H1 (cell line): ENCODE measurements at regions not wholly inside any gene's neighbourhood (a gene's known extent, or its start where the extent isn't known, plus 50 kb on each side); places are given as distances from the start of the nearest gene placed in this dataset.

Experiments used
- CTCF ChIA-PET: fragments of 300-600 bp; sonication (Branson Sonifier 250); formaldehyde crosslinking; loops from one replicate; lab custom pipeline; 2021; ENCODE audit not compliant: partially characterized antibody; lab: Charles Lee
- POLR2A ChIA-PET: fragments of 300-600 bp; sonication (Branson Sonifier 250); formaldehyde crosslinking; loops from one replicate; lab custom pipeline; 2021; ENCODE audit warnings: inconsistent platforms; ENCODE audit not compliant: partially characterized antibody; lab: Charles Lee
- DNase-seq, 2 experiments: peaks; one replicate each; pipeline versions ENCODE4 v3.0.0 to v3.0.0-alpha.2; 2010 to 2022; ENCODE audit warnings: low spot score in 2 of 2, low read depth in 1 of 2, mixed read lengths in 1 of 2
- FAIRE-seq: peaks from 2 replicates; lab custom pipeline; 2011; peaks lifted over from hg19 to GRCh38; lab: Jason Lieb, UNC
- H2AFZ ChIP-seq: 2 replicates; pipeline ENCODE4 v1.8.1; 2012; ENCODE audit warnings: low read length, inconsistent platforms
- H2AK5ac ChIP-seq: 2 replicates; pipeline ENCODE4 v1.6.1; 2013; ENCODE audit warnings: low read depth, low read length
- H2BK120ac ChIP-seq: replicated peaks from 2 replicates; pipeline ENCODE3; 2013; ENCODE audit warnings: low read depth, low read length, inconsistent platforms
- H2BK12ac ChIP-seq: 2 replicates; pipeline ENCODE4 v1.6.1; 2013; ENCODE audit warnings: low read depth, low read length
- H2BK15ac ChIP-seq: 2 replicates; pipeline ENCODE4 v1.6.1; 2013; ENCODE audit warnings: low read length
- H2BK20ac ChIP-seq: 2 replicates; pipeline ENCODE4 v1.6.1; 2013; ENCODE audit warnings: low read length
- H2BK5ac ChIP-seq: 2 replicates; pipeline ENCODE4 v1.6.1; 2013; ENCODE audit warnings: low read depth, low read length
- H3K14ac ChIP-seq: 2 replicates; pipeline ENCODE4 v1.6.1; 2013; ENCODE audit warnings: inconsistent platforms; ENCODE audit not compliant: insufficient read length
- H3K18ac ChIP-seq: 2 replicates; pipeline ENCODE4 v1.6.1; 2013; ENCODE audit warnings: low read length; ENCODE audit errors: extremely low read depth
- H3K23ac ChIP-seq: 2 replicates; pipeline ENCODE4 v1.6.1; 2013; ENCODE audit warnings: inconsistent platforms; ENCODE audit not compliant: insufficient read length
- H3K23me2 ChIP-seq: 2 replicates; pipeline ENCODE4 v1.6.1; 2013; ENCODE audit warnings: low read depth, low read length
- H3K27ac ChIP-seq: 2 replicates; pipeline ENCODE4 v1.6.1; 2011; ENCODE audit warnings: low read depth, low read length, inconsistent platforms
- H3K27me3 ChIP-seq, 4 experiments: replicated peaks in 1 of 4; 1 replicate in 1 of 4; 2 replicates in 3 of 4; pipeline versions ENCODE4 v1.6.1 to v1.8.1; 2011 to 2013; ENCODE audit warnings: low read length in 3 of 4, mild to moderate bottlenecking in 3 of 4, inconsistent platforms in 2 of 4, mixed read lengths in 2 of 4, moderate library complexity in 1 of 4; ENCODE audit not compliant: control insufficient read depth in 3 of 4, insufficient read depth in 3 of 4; ENCODE audit errors: extremely low read depth in 1 of 4
- H3K36me3 ChIP-seq, 4 experiments: 2 replicates each; pipeline versions ENCODE4 v1.6.1 to v1.8.1; 2011 to 2013; ENCODE audit warnings: mild to moderate bottlenecking in 4 of 4, low read length in 3 of 4, moderate library complexity in 2 of 4, control low read depth in 1 of 4, inconsistent platforms in 1 of 4; ENCODE audit not compliant: insufficient read depth in 4 of 4, control insufficient read depth in 2 of 4
- H3K4ac ChIP-seq: replicated peaks from 2 replicates; pipeline ENCODE3; 2013; ENCODE audit warnings: low read length, low read depth, mixed read lengths, inconsistent platforms; ENCODE audit not compliant: insufficient read length
- H3K4me1 ChIP-seq, 4 experiments: replicated peaks in 1 of 4; 1 replicate in 1 of 4; 2 replicates in 3 of 4; pipeline versions ENCODE4 v1.6.1 to v1.8.1; 2011 to 2013; ENCODE audit warnings: low read length in 3 of 4, inconsistent platforms in 2 of 4, mixed read lengths in 1 of 4; ENCODE audit not compliant: insufficient read depth in 4 of 4, control insufficient read depth in 3 of 4
- H3K4me2 ChIP-seq, 2 experiments: 2 replicates each; pipeline versions ENCODE4 v1.6.1 to v1.8.1; 2011 to 2013; ENCODE audit warnings: low read depth in 2 of 2, low read length in 2 of 2, control low read depth in 1 of 2, inconsistent platforms in 1 of 2, mild to moderate bottlenecking in 1 of 2; ENCODE audit not compliant: insufficient read depth in 1 of 2
- H3K4me3 ChIP-seq, 4 experiments: fragments of 200-600, 300-600 bp in 1 of 4; sonication (generic), shearing (Covaris generic), sonication (Bioruptor Twin) in 1 of 4; 2 replicates each; pipeline versions ENCODE4 v1.5.1 to v1.8.1; 2011 to 2016; ENCODE audit warnings: low read length in 4 of 4, low read depth in 3 of 4, control low read depth in 2 of 4, inconsistent platforms in 2 of 4, mild to moderate bottlenecking in 2 of 4, mixed read lengths in 1 of 4, moderate library complexity in 1 of 4; ENCODE audit not compliant: insufficient read depth in 2 of 4; ENCODE audit errors: extremely low read depth in 1 of 4
- H3K56ac ChIP-seq: replicated peaks from 2 replicates; pipeline ENCODE3; 2013; ENCODE audit warnings: low read depth, mild to moderate bottlenecking, mixed read lengths, low read length, inconsistent platforms; ENCODE audit not compliant: insufficient read length
- H3K79me1 ChIP-seq: 2 replicates; pipeline ENCODE4 v1.6.1; 2013; ENCODE audit warnings: low read depth, low read length, control low read depth
- H3K79me2 ChIP-seq, 2 experiments: 2 replicates each; pipeline versions ENCODE4 v1.6.1 to v1.8.1; 2012 to 2013; ENCODE audit warnings: low read length in 2 of 2, mild to moderate bottlenecking in 2 of 2, inconsistent platforms in 1 of 2; ENCODE audit not compliant: insufficient read depth in 2 of 2, control insufficient read depth in 1 of 2
- H3K9ac ChIP-seq, 4 experiments: replicated peaks in 1 of 4; 1 replicate in 1 of 4; 2 replicates in 3 of 4; pipeline versions ENCODE4 v1.6.1 to v1.8.1; 2011 to 2013; ENCODE audit warnings: low read depth in 3 of 4, low read length in 3 of 4, control low read depth in 2 of 4, mild to moderate bottlenecking in 2 of 4, moderate library complexity in 2 of 4, inconsistent platforms in 1 of 4; ENCODE audit errors: extremely low read depth in 1 of 4
- H3K9me3 ChIP-seq, 2 experiments: 2 replicates each; pipeline versions ENCODE4 v1.6.1 to v1.8.1; 2012 to 2013; ENCODE audit warnings: mild to moderate bottlenecking in 2 of 2, moderate library complexity in 2 of 2, control low read depth in 1 of 2, inconsistent platforms in 1 of 2, low read depth in 1 of 2, low read length in 1 of 2, mixed read lengths in 1 of 2; ENCODE audit not compliant: insufficient read depth in 2 of 2
- H4K20me1 ChIP-seq, 2 experiments: replicated peaks in 1 of 2; 2 replicates each; pipeline versions ENCODE3 to v1.8.1; 2011 to 2013; ENCODE audit warnings: inconsistent platforms in 2 of 2, low read length in 2 of 2, mild to moderate bottlenecking in 1 of 2; ENCODE audit not compliant: insufficient read depth in 2 of 2, control insufficient read depth in 1 of 2
- H4K5ac ChIP-seq: 2 replicates; pipeline ENCODE4 v1.6.1; 2013; ENCODE audit warnings: low read length, low read depth, mixed read lengths, inconsistent platforms; ENCODE audit not compliant: insufficient read length
- H4K8ac ChIP-seq: 2 replicates; pipeline ENCODE4 v1.8.0; 2013; ENCODE audit warnings: mild to moderate bottlenecking, moderate library complexity, low read length, inconsistent platforms; ENCODE audit not compliant: insufficient read depth; ENCODE audit errors: extremely low read depth
- H4K91ac ChIP-seq: replicated peaks from 2 replicates; pipeline ENCODE3; 2013; ENCODE audit warnings: low read length, mixed read lengths, inconsistent platforms; ENCODE audit not compliant: insufficient read length
- EGR1 ChIP-seq: IDR thresholded peaks from 2 replicates; pipeline ENCODE4 v1.6.1; 2011; ENCODE audit warnings: low read depth, low read length, borderline replicate concordance
- HDAC6 ChIP-seq: IDR thresholded peaks from one replicate; pipeline ENCODE4 v1.7.1; 2012; ENCODE audit warnings: low read depth, mild to moderate bottlenecking, inconsistent platforms, low read length, moderate library complexity
- WGBS, 2 experiments: shearing (Covaris generic) in 1 of 2; methylation state at CpG; one replicate each; pipeline versions ENCODE4 v1.1.6 to v1.1.7; 2013 to 2015; ENCODE audit warnings: low lambda C conversion rate in 2 of 2, mixed read lengths in 2 of 2, inconsistent platforms in 1 of 2, low coverage in 1 of 2, missing lambda C conversion rate in 1 of 2; ENCODE audit not compliant: insufficient replicate concordance in 2 of 2, insufficient coverage in 1 of 2, insufficient read length in 1 of 2; ENCODE audit errors: extremely low coverage in 1 of 2, missing lambda C conversion rate in 1 of 2; 5-methylcytosine and 5-hydroxymethylcytosine counted together

GRCh38 chr13:23947893-23948292 lies 50.6 kb upstream of the C1QTNF9B start:
- POLR2A ChIA-PET = interaction anchor here (0.5 kb wide), 1 partner anchor 15 kb away, joined by 3 read pairs; no protein-coding TSS in a partner anchor
- WGBS, 2 experiments = 95% methylated on average over 8 of the region's 8 CpGs; no CpG with 5 or more reads in 1 of the 2 experiments
- no peaks in the 10 kb centered on the region for H4K20me1 ChIP-seq
- no peaks in the 10 kb centered on the region for H3K23me2 ChIP-seq
- FAIRE-seq (no peak), DNase-seq (no peak)
- no peak overlapping the region for H3K18ac ChIP-seq
- H4K91ac ChIP-seq = no peak overlapping the region
- H4K5ac ChIP-seq = no peak overlapping the region
- no peak overlapping the region for H3K14ac ChIP-seq
- no peak overlapping the region for H2BK12ac ChIP-seq
- H3K4me2 ChIP-seq = no peak overlapping the region
- H3K27ac ChIP-seq = no peak overlapping the region
- no peaks in the 10 kb centered on the region for H3K4me1 ChIP-seq
- no peak overlapping the region for H3K23ac ChIP-seq
- no peak overlapping the region for H3K9ac ChIP-seq
- H2AFZ ChIP-seq = no peak overlapping the region
- no peak overlapping the region for H2BK20ac ChIP-seq
- no peak overlapping the region for H2AK5ac ChIP-seq
- H4K8ac ChIP-seq = no peak overlapping the region
- H2BK15ac ChIP-seq = no peak overlapping the region
- no peak overlapping the region for H3K4ac ChIP-seq
- no peaks in the 10 kb centered on the region for H3K79me1 ChIP-seq
- no peaks in the 10 kb centered on the region; a peak in 1 of 4 replicates for H3K9me3 ChIP-seq
- H3K4me3 ChIP-seq = no peak overlapping the region
- H2BK120ac ChIP-seq = no peak overlapping the region
- no peaks in the 10 kb centered on the region for H3K27me3 ChIP-seq
- CTCF ChIA-PET = interaction anchor here (0.5 to 6.3 kb wide), 3 partner anchors 12 to 26 kb away, joined by 3 to 60 read pairs (median 4); no protein-coding TSS in a partner anchor
- no peak overlapping the region for H2BK5ac ChIP-seq
- H3K36me3 ChIP-seq = no peaks in the 10 kb centered on the region
- no peak overlapping the region for H3K56ac ChIP-seq
- H3K79me2 ChIP-seq = no peaks in the 10 kb centered on the region
- TF ChIP-seq HDAC6 (no peak), EGR1 (no peak)
